ENCODE measurements at regions not wholly inside any gene's neighbourhood (a gene's known extent, or its start where the extent isn't known, plus 50 kb on each side); places are given as distances from the start of the nearest gene placed in this dataset.

DNA sequence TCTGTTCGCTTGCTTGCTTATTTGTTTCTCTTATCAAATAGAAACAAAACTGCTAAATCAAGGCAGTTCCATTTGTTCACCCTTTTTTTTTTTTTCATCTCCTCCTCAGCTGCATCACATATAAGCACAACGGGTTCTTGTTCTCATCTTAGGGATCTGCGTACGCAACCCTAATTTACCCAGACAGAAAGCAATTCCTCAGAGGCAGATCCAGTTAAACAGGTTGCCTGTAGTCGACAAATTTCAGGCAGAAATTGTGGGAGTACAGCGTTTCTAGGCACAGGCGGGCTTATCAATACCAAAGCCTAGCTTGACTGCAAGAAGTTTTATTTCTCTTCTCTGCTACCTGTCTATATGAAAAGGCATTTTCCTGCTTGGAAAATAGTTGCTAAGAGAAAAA, 565.4 kb downstream of the NXPH1 start:
- ATAC-seq (ENCODE audit: low FRiP score in 2 of 2) (no peak), DNase-seq (no peak)
- no peak overlapping the region for H3K4me3 ChIP-seq
- WGBS, 2 donors: 79 to 80% methylated on average over 7 of the region's 7 CpGs
- H3K27ac ChIP-seq: no peak overlapping the region
- TF ChIP-seq EP300 (IDR thresholded peaks at IDR 0.05): no peak
- no peaks in the 10 kb centered on the region for H3K36me3 ChIP-seq
- H3K9me3 ChIP-seq: no peaks in the 10 kb centered on the region
- no peaks in the 10 kb centered on the region for H3K4me1 ChIP-seq
- H3K27me3 ChIP-seq: no peaks in the 10 kb centered on the region

DNA sequence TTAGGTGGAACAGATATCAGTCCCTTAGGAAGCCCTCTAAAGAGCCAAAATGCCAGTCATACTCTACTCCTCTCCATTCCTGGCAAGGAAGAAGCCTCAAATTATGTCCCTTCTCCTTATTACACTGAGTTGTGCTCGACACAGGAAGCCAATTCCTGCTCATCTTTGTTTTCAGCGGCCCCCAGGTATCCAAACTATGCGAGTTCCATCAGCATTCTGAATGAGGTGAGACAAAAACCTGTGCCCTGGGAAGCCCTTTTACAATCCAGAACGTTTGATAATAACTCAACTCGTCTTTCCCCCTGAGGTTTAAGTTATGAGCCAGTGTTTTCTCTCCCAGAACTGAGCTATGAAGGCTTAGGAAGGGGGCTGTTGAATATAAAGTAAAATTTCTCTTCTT, 580.5 kb downstream of the NXPH1 start:
- H3K36me3 ChIP-seq: no peaks in the 10 kb centered on the region
- ATAC-seq (ENCODE audit: low FRiP score in 2 of 2) (no peak), DNase-seq (no peak)
- WGBS, 2 donors: 27 to 44% methylated on average over 5 of the region's 5 CpGs
- H3K4me1 ChIP-seq: no peaks in the 10 kb centered on the region
- no peak overlapping the region for H3K27ac ChIP-seq
- no peaks in the 10 kb centered on the region for H3K9me3 ChIP-seq
- no peaks in the 10 kb centered on the region for H3K27me3 ChIP-seq
- TF ChIP-seq POLR2AphosphoS5 (IDR thresholded peaks at IDR 0.05) (no peak), POLR2A (IDR thresholded peaks at IDR 0.05) (no peak), EP300 (IDR thresholded peaks at IDR 0.05) (no peak)
- TF ChIP-seq, protein P1, sequence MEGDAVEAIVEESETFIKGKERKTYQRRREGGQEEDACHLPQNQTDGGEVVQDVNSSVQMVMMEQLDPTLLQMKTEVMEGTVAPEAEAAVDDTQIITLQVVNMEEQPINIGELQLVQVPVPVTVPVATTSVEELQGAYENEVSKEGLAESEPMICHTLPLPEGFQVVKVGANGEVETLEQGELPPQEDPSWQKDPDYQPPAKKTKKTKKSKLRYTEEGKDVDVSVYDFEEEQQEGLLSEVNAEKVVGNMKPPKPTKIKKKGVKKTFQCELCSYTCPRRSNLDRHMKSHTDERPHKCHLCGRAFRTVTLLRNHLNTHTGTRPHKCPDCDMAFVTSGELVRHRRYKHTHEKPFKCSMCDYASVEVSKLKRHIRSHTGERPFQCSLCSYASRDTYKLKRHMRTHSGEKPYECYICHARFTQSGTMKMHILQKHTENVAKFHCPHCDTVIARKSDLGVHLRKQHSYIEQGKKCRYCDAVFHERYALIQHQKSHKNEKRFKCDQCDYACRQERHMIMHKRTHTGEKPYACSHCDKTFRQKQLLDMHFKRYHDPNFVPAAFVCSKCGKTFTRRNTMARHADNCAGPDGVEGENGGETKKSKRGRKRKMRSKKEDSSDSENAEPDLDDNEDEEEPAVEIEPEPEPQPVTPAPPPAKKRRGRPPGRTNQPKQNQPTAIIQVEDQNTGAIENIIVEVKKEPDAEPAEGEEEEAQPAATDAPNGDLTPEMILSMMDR (IDR thresholded peaks at IDR 0.05): no peak
- no peak overlapping the region for H3K4me3 ChIP-seq

DNA sequence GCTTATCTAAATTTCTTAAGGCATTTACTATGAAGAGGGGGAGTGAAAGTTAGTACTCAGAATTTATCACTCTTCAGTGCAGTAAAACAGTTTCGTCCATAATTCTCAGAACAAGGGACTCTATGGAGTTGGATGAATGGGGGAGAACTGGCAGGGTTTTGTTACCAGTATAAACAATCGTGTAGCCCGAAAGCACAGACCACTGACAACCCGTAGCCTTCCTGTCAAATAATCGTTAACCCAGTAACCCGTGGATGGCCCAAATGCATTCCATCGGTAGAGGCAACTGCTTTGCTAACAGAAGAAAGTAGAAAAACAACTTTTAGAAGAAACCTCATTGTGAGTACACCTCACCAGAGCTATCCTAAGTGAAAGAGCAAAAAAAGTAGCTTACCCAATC, 583.9 kb downstream of the NXPH1 start:
- no peaks in the 10 kb centered on the region for H3K36me3 ChIP-seq
- H3K4me1 ChIP-seq: no peaks in the 10 kb centered on the region
- DNase-seq (no peak), ATAC-seq (ENCODE audit: low FRiP score in 2 of 2) (no peak)
- H3K4me3 ChIP-seq: no peak overlapping the region
- H3K9me3 ChIP-seq: no peaks in the 10 kb centered on the region
- TF ChIP-seq POLR2AphosphoS5 (IDR thresholded peaks at IDR 0.05) (no peak), POLR2A (IDR thresholded peaks at IDR 0.05) (no peak), EP300 (IDR thresholded peaks at IDR 0.05) (no peak)
- TF ChIP-seq, protein P1 (IDR thresholded peaks at IDR 0.05): no peak
- H3K27me3 ChIP-seq: no peaks in the 10 kb centered on the region
- H3K27ac ChIP-seq: no peak overlapping the region
- WGBS, 2 donors: 75 to 82% methylated on average over 7 of the region's 7 CpGs

DNA sequence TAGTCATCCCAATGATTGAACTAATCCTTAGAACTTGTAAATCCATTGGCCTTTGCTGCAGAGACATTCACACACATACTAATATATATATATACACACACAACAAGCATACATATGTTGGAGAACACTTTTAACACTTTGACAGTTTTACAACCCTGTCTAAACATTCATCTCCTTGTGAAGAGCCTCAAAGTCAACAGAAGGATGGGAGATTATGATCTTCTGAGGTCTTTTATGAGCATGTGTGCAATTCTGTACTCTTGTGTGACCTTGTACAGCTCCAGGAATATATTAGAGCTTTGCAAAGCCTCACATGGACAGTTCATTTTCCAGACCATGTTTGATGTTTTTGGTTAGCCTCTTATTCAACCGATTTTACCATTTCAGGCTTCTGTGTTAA, 589.0 kb downstream of the NXPH1 start:
- no peak for ATAC-seq (ENCODE audit: low FRiP score in 2 of 2)
- H3K27me3 ChIP-seq: no peaks in the 10 kb centered on the region
- no peak for TF ChIP-seq POLR2A (IDR thresholded peaks at IDR 0.05)
- TF ChIP-seq EP300 (IDR thresholded peaks at IDR 0.05): no peak
- no peak for TF ChIP-seq POLR2AphosphoS5 (IDR thresholded peaks at IDR 0.05)
- TF ChIP-seq, protein P1 (IDR thresholded peaks at IDR 0.05): no peak
- H3K27ac ChIP-seq: no peak overlapping the region
- WGBS, 2 donors: 84 to 85% methylated on average over 1 of the region's 1 CpG
- H3K4me1 ChIP-seq: no peaks in the 10 kb centered on the region
- DNase-seq: no peak
- H3K4me3 ChIP-seq: no peak overlapping the region
- no peaks in the 10 kb centered on the region for H3K36me3 ChIP-seq
- H3K9me3 ChIP-seq: no peaks in the 10 kb centered on the region

DNA sequence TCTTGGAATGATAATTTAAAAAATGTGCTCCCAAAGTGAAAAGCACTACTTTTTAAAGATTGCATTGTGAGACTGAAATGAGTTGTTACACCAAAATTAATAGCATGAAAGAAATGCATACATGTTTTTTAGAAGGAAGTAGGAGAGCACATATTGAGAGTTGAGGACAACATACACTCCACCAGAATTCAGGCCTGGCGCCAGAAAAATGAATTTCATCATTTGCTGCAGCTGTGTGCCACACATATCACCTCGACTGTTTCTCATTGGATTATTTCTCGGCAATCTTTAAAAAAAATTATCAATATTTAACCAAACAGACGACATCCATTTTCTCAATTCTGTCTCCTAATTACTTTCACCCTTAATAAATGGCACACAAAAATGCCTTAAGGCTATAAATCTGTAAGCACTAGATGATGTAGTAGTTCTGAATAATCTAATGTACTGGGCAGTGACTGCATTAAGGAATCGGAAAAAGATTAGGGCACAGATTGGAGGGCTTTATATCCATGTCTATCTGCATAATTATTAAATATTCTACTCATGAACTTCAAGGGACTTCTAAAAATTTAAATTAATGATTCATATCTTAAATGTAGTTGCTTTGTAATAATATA, 590.4 kb downstream of the NXPH1 start:
- Histone ChIP-seq H3K9me3 (no peaks in the 10 kb centered on the region), H3K4me3 (no peak overlapping the region), H3K27ac (no peak overlapping the region), H3K36me3 (no peaks in the 10 kb centered on the region), H3K4me1 (no peaks in the 10 kb centered on the region), H3K27me3 (no peaks in the 10 kb centered on the region)
- 71 to 75% methylated on average over 5 of the region's 5 CpGs for WGBS, 2 donors
- TF ChIP-seq, protein P1 (IDR thresholded peaks at IDR 0.05): no peak
- ATAC-seq (ENCODE audit: low FRiP score in 2 of 2): no peak
- DNase-seq: no peak

Measured in upper lobe of left lung (tissue), 6 donors.